ENCODE measurements at regions not wholly inside any gene's neighbourhood (a gene's known extent, or its start where the extent isn't known, plus 50 kb on each side); places are given as distances from the start of the nearest gene placed in this dataset.
A peak's percentile ranks its signal among the peaks of the same experiment; 100 is the strongest.

DNA sequence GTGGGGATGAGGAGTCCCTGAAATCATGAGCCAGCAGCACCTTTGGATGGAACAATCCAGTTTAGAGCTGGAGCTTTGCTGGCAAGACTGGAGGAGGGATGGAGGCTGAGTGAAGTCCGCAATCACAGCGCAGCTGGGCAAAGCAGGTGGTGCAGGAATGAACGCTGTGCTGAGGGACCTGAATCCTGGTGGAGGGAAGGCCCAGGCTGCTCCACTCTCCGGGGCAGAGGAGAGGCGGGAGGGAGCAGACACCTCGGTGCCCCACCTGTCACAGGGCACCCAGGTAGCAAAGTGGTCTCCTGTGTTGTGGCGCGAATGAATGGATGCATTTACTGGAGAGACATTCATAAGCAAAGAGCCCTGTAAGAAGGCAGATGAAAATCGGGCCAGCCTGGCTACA lies 124.8 kb upstream of the ANO1 start:
- no peak for DNase-seq

DNA sequence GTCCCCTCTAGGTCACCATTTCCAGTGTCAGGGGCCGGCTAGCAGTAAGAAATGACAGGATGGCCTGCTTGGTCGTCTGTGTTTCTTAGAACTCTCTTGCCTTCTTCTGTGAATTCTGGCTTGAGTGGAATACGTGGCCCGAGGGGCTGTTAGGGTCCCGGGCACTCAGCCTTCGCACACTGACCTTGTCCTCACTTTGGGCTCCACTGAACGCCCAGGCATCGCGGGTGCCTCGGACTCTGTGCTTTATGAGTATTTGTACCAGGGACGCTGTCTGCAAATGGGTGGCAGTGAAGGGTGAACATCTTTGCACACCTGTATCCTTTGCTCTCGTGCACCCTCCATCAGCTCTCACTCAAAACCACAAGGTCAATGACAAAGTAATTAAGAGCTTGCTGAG lies 123.4 kb upstream of the ANO1 start:
- no peak for DNase-seq

DNA sequence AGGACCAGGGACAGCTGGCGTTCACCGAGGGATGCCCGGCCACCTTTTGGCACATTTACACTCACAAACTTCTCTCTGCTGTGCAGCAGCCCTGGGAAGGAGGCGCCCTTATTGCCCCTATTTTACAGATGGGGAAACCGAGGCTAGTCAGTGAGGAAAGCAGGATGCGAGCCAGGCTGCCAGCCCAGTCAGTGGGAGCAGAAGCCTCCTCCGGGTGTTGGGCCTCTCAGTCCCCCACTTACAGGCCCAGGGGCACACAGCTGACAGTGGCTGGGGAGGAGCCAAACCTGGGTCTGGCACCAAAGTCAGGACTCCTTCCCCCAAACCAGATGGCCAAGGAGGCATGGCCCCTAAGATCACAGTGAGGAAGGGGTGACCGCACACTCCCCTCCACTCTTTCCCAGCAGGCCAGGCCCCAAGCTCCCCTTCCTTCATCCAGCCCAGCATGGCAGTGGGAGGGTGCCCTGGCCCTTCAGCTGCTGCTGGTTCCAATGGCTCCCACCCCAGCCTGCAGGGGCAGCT lies 121.4 kb upstream of the ANO1 start:
- no peak for DNase-seq

DNA sequence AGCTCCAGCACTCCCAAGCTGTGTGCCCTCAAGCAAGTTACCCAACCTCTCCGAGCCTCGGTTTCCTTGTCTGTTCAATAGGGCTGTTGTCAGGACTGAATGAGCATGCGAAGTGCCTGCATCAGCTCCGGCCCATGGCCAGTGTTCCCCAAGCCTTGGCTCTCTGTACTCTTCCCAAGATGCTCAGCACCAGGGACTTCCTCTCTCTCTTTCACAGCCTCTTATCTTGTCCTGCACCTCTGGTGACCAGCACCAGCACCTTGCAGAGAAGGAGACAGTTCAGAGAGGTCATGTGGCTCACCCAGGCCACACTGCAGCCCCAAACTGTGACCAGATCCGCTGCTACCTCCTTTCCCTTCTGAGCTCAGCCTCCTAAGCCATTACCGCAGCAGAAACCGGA lies 120.3 kb upstream of the ANO1 start:
- DNase-seq: no peak

- no peak for DNase-seq
Measured at GRCh38 chr11:69958308-69958707, 119.8 kb upstream of the ANO1 start.

- DNase-seq: no peak
Measured at GRCh38 chr11:69959461-69959860, 118.7 kb upstream of the ANO1 start.

- no peak for DNase-seq
Measured at GRCh38 chr11:69961738-69962137, 116.4 kb upstream of the ANO1 start.

- DNase-seq: no peak
Measured at GRCh38 chr11:69962152-69962551, 116.0 kb upstream of the ANO1 start.

GRCh38 chr11:69963533-69964246 lies 114.4 kb upstream of the ANO1 start:
- DNase-seq: no peak

DNA sequence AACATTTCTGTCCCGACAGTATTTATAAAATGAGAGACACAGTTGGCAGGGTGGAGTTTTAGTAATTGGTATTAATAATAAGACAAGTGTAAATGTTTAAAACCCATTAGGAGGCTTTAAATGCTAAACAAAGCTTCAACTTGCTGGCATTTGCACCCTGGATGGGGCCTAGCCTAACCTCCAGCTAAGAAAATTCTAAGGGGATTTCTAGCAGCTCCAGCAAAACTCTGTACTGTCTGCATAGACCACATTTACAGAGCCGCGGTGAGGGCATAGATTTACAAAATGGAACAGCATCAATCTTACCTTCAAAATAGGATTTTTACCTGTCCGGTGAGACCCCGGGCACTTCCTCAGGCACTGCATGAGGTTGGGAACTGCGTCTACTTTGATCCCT lies 113.9 kb upstream of the ANO1 start:
- DNase-seq: no peak

DNA sequence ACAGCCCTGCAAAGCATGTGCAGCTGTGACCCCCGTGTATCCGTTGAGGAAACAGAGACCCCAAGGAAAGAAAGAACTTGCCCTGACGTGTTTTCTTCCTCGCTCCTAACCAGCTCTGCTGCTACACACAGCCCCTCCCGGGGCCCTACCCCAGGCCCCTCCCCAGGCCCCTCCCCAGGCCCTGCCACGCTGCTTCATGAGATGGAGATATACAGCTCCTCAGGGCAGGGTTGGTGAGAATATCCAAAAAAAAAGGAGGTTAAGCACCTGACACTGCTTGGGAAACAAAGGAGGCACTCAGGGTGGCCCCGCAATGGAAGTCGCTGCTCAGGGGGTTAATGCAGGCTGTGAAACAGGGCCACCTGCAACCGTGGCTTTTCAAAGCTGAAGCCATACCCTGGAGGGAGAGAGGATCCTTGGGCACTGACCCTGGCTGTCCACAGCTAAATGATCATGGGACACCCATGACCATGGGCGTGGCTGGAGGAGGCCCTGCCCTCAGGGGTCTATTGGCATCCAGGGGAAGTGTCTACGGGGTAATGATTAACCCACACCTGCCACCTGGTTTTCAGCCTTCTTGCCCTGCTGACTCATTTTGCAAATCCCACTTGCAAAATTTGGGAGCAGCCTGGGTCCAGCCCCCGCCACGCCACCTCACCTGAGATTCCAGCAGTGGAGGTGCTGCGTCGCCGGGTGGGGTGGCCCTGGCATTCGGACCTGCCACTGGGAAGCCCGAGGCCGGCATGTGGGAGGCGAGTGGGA lies 112.1 kb upstream of the ANO1 start:
- no peak for DNase-seq

DNA sequence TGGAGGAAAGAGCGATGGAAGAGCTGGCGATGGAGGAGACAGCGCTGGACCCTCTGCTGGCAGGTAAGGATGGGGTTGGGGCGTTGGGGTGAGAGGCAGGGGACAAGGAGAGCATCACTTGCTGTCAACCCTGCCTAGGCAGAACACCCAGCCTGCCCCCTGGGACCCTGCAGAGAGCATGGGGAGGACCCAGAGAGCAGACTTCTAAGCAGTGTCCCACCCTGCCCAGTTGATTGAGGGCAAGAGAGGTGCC lies 111.6 kb upstream of the ANO1 start:
- DNase-seq: no peak

- no peak for DNase-seq
Measured at GRCh38 chr11:69966910-69967483, 111.1 kb upstream of the ANO1 start.

DNA sequence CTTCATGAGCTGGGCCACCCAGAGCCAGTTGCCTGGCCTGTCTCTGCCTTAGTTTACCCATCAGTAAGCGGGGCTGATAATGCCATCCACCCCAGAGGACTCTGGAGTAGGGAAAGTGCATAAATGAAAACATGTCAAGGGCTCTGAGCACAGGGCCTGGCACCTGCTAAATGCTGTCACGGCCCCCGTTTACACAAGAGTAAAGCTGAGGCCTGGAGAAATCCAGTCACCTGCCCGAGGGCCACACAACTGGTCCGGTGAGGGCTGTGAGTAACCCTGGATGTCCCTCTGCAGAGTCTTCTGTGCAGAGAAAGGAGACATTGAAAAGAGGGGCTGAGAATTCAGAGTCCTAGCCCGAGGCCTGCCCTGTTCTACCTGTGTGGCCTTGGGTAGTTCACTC lies 110.6 kb upstream of the ANO1 start:
- no peak for DNase-seq

DNA sequence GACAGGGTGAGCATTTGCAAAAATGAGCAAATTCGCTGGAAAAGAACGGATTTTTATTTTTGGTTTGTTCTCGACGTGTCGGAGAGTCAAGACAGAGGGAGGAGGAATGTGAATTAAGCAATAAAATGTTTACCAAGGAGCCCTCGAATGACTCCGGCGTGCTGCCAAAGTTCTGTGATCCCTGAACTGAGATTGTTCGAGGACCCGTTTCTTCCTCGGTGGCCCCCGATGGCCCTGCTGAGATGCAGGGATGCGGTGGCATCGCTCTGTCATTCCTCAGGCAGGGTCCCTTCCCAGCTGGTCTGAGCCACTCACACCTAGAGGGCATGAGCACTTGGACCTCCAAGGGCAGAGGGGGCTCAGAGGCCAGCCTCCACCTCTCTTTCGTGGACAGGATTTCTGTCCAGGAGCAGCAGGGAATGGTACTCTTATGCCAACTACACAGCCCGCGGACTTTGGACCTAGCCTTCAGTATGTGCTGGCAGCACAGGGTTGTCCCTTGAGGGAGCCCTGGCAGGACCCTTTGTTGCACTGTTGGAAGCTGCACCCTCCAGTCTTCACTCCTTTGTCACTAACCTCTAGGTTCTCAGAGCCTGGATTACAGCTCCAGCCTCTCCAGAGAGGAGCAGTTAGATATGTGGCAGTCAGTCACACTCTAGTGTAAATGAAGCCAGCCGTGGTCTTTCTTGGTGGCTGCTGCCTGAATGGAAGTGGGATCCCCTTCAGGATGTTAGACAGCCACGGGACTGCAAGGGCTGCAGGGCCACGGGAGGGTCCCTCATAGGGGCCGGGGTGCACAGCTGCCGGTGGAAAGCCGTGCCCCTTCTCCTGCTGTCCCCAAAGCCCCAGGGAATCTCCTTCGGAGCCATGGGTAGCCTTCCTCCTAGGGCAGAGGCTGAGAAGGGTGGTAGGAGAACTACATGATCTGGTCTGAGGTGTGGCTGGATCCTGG lies 109.4 kb upstream of the ANO1 start:
- no peak for DNase-seq

DNA sequence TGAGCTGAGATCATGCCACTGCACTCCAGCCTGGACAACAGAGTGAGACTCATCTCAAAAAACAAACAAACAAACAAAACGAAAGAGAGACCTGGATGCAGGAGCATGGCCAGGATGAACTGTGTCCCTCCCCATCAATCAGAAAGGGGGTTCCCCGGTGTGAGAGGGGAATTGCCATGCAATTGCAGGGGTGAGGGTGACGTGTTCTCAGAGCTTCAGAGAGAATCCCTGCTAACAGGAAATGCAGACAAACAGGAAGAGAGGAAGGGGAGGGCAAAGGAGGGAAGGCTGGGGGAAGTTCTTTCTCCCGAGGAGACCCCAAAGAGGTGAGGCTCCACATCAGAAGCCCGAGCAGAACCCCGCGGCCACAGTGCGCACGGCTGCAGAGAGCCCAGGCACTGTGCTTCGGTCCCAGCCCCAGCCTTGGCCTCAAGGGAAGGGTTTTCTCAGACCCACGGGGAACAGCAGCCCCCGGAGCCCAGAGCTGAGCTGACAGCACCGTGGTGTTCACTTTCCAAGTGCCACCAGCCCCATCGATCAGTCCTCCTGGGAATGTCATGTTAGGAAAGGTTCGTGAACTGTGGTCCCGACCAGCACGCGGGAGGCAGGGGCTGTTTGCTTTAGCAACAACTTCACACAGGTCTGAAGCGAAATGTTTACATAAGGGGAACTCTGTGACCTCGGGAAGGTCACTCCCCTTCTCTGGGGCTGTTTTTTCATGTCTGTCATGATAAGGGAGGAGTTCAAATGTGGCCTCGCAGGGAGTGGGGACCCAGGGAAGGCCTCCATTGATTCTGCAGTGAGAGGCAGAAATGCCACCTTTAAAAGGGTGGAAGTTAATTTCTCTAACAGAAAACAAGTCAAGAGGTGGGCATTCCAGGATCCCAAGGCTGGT lies 108.0 kb upstream of the ANO1 start:
- DNase-seq: no peak

DNA sequence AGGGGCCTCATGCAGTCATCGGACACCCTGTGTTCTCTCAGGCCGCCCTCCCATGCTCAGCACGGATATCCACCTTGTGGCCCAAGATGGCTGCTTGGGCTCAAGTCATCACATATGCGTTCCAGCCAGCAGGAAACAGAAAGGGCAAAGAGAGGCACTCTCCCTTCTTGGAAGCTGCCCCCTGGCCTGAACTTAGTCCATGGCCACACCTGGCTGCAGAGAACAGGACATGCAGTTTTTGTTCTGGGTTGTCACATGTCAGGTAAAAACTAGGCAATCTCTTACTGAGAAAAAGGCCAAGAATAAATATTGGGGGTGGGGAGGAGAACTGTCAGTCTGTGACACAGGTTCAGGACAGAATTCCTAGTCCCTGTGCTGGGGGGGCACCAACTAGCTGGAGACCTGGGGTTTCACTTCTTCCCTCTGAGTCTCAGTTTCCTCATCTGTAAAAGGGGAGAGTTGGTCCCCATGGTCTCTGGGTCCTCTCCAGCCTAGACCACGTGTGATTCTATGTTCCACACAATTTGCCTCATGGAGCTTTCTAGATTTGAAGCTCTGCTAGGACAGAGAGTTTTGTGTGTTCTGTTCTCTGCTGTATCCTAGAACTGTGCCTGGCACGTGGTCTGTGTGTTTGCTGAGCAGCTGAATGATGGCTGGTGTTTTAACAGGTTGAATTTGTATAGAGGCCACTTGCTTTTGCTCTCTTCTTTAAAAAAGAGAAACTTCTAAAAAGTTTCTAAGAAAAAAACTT lies 107.2 kb upstream of the ANO1 start:
- DNase-seq: no peak

- peak; percentile 8 for DNase-seq
Measured at GRCh38 chr11:69971741-69972140, 106.4 kb upstream of the ANO1 start.

DNA sequence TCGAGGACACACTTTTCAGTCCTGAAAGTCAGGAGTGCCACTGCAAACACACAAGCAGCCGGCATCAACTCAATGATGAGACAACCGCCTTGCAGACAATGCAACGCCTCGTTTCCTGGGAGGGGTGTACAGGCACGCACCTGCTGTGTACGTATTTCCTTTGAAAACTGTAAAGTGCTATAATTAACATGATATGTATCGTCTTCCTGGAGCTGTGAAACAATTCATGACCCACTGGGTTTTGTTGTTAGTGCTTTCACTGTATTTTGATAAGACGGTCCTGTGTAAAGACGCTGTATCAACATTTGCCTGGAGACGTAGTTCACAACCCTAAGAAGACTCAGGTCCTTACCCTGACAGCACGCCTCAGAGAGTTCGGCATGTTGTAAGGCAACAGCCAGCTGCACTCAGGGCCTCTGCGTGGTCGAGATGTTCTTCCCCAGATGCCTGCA lies 105.7 kb upstream of the ANO1 start:
- peak; percentile 30 for DNase-seq

GRCh38 chr11:69974528-69974927 lies 103.6 kb upstream of the ANO1 start:
- DNase-seq: no peak

DNA sequence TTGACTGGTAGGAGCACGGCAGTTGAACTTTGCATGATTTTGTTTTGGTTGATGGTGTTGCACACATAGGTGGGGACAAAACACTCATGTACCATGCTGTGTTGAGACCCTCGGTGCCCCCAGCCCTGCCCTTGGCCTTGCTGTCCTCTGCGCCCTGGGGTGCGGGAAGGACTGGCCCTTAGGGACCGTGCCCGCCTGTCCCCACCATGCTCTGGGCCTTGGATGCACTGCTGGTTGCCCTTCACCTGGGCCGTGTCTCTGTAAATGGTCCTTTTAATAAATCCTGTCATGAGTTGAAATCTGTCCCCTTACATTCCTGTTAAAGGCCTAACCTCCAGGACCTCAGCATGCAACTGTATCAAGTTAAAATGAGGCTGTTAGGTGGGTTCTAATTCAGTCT lies 102.3 kb upstream of the ANO1 start:
- no peak for DNase-seq

All from CD4-positive, alpha-beta T cell treated with Interleukin-10 for 1 hour (primary cell).